Glutamatergic neuron (in vitro differentiated cells): ENCODE measurements at regions not wholly inside any gene's neighbourhood (a gene's known extent, or its start where the extent isn't known, plus 50 kb on each side); places are given as distances from the start of the nearest gene placed in this dataset.

Experiments used
- DNase-seq: peaks from one replicate; pipeline ENCODE4 v3.0.0; 2022
- H3K27ac Mint-ChIP-seq: one replicate; pipeline ENCODE4 v1.8.0; 2020; ENCODE audit warnings: mild to moderate bottlenecking, mixed read lengths, inconsistent platforms; ENCODE audit not compliant: unreplicated experiment
- H3K27me3 Mint-ChIP-seq: one replicate; pipeline ENCODE4 v1.8.0; 2020; ENCODE audit warnings: mild to moderate bottlenecking, moderate library complexity, mixed read lengths, inconsistent platforms; ENCODE audit not compliant: unreplicated experiment
- H3K36me3 Mint-ChIP-seq: one replicate; pipeline ENCODE4 v1.8.0; 2020; ENCODE audit warnings: mild to moderate bottlenecking, mixed read lengths, inconsistent platforms; ENCODE audit not compliant: unreplicated experiment
- H3K4me1 Mint-ChIP-seq: one replicate; pipeline ENCODE4 v1.8.0; 2020; ENCODE audit warnings: mild to moderate bottlenecking, low read depth, mixed read lengths, inconsistent platforms; ENCODE audit not compliant: unreplicated experiment
- H3K4me3 Mint-ChIP-seq: one replicate; pipeline ENCODE4 v1.8.0; 2020; ENCODE audit warnings: mild to moderate bottlenecking, mixed read lengths, inconsistent platforms; ENCODE audit not compliant: unreplicated experiment
- H3K9me3 Mint-ChIP-seq: one replicate; pipeline ENCODE4 v1.8.0; 2020; ENCODE audit warnings: mild to moderate bottlenecking, moderate library complexity, mixed read lengths, inconsistent platforms; ENCODE audit not compliant: unreplicated experiment
- TF ChIP-seq, protein P1 (sequence below): fragments of 200-600 bp; sonication (generic); IDR thresholded peaks from one replicate; pipeline ENCODE4 v1.5.0; 2021; ENCODE audit not compliant: partially characterized antibody, unreplicated experiment

DNA sequence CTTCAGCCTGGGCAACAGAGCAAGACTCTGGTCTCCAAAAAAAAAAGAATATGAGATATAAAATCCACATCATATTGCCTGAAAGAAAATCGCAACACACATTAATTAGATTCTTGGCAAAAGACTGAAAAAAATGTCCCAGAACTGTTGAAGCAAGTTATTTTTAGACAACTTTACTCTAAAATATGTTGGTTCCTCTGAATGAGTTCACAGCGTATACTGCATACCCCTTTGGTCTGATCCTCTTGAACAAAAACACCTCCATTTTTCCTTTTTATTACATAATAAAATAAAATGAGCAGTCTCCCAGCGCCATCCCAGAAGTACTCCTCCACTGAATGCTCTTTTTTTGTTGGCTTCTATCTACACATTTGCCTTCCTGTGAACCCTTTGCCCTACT is 126.0 kb upstream of the TMEM170B start:
- H3K4me3 Mint-ChIP-seq = no peak overlapping the region
- DNase-seq = no peak
- no peaks in the 10 kb centered on the region for H3K9me3 Mint-ChIP-seq

GRCh38 chr6:11410539-11411307 is 126.8 kb upstream of the TMEM170B start:
- DNase-seq = no peak
- TF ChIP-seq, protein P1, sequence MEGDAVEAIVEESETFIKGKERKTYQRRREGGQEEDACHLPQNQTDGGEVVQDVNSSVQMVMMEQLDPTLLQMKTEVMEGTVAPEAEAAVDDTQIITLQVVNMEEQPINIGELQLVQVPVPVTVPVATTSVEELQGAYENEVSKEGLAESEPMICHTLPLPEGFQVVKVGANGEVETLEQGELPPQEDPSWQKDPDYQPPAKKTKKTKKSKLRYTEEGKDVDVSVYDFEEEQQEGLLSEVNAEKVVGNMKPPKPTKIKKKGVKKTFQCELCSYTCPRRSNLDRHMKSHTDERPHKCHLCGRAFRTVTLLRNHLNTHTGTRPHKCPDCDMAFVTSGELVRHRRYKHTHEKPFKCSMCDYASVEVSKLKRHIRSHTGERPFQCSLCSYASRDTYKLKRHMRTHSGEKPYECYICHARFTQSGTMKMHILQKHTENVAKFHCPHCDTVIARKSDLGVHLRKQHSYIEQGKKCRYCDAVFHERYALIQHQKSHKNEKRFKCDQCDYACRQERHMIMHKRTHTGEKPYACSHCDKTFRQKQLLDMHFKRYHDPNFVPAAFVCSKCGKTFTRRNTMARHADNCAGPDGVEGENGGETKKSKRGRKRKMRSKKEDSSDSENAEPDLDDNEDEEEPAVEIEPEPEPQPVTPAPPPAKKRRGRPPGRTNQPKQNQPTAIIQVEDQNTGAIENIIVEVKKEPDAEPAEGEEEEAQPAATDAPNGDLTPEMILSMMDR = no peak
- Mint-ChIP-seq H3K27ac (no peak overlapping the region), H3K4me3 (no peak overlapping the region), H3K4me1 (peaks cover 7% of the 10 kb centered on the region), H3K27me3 (peaks cover 2% of the 10 kb centered on the region), H3K36me3 (no peaks in the 10 kb centered on the region), H3K9me3 (no peaks in the 10 kb centered on the region)

More for the DNA sequence above, 126.0 kb upstream of the TMEM170B start:
- H3K27me3 Mint-ChIP-seq = peaks cover 2% of the 10 kb centered on the region
- no peak overlapping the region for H3K27ac Mint-ChIP-seq
- H3K4me1 Mint-ChIP-seq = peaks cover 7% of the 10 kb centered on the region
- H3K36me3 Mint-ChIP-seq = no peaks in the 10 kb centered on the region
- TF ChIP-seq, protein P1 = no peak

DNA sequence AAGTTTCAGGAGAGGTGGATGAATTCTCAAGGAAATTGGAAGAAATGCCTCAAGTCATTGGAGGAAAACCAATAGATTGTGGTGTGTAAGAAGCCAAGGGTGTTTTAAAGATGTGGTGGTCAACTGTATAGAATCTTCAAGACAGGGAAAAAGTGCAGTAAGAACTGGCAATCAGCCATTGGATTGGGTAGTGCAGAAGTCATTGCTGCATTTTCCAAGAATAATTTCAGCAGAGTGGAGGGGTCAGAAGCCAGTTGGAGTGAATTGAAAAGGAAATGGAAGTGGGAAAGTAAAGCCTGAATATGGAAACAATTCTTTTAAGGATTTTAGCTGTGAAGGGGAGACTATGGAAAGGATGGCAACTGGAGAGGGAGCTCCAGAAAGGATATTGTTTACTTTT is 128.2 kb upstream of the TMEM170B start:
- Mint-ChIP-seq H3K27ac (no peak overlapping the region), H3K4me3 (no peak overlapping the region), H3K27me3 (peaks cover 2% of the 10 kb centered on the region), H3K9me3 (no peaks in the 10 kb centered on the region), H3K4me1 (peaks cover 7% of the 10 kb centered on the region), H3K36me3 (no peaks in the 10 kb centered on the region)
- DNase-seq = no peak
- TF ChIP-seq, protein P1 = no peak

DNA sequence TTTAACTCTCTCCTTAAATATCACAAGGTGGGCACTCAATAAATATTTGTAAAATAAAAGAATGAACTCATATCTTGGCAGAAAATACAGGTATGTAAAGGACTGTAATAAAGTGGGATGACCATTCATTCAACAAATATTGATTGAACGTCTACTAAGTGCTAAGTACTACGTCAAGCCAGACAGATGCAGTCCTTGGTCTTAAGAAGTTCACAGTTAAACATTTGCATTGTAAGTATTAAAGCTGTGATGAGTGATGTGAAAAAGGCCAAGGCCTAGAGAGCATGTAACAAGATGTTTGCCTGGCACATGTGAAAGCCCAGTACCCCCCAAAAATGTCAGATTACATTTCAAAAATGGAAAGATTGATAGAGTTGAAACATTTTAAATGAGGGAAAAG is 130.1 kb upstream of the TMEM170B start:
- Mint-ChIP-seq H3K4me3 (no peak overlapping the region), H3K27ac (no peak overlapping the region), H3K27me3 (no peaks in the 10 kb centered on the region), H3K9me3 (no peaks in the 10 kb centered on the region), H3K36me3 (no peaks in the 10 kb centered on the region), H3K4me1 (peaks cover 7% of the 10 kb centered on the region)
- TF ChIP-seq, protein P1 = no peak
- no peak for DNase-seq

GRCh38 chr6:11404838-11405237 is 132.7 kb upstream of the TMEM170B start:
- H3K27ac Mint-ChIP-seq = no peak overlapping the region
- H3K4me1 Mint-ChIP-seq = no peaks in the 10 kb centered on the region
- no peak for DNase-seq
- TF ChIP-seq, protein P1 = no peak
- no peaks in the 10 kb centered on the region for H3K27me3 Mint-ChIP-seq
- H3K4me3 Mint-ChIP-seq = no peak overlapping the region
- H3K36me3 Mint-ChIP-seq = no peaks in the 10 kb centered on the region
- H3K9me3 Mint-ChIP-seq = peaks cover 4% of the 10 kb centered on the region
